CD14-positive monocyte (primary cell): ENCODE measurements at regions not wholly inside any gene's neighbourhood (a gene's known extent, or its start where the extent isn't known, plus 50 kb on each side); places are given as distances from the start of the nearest gene placed in this dataset.

Experiments used
- DNase-seq, 3 donors: peaks; one replicate each; pipeline ENCODE4 v3.0.0-alpha.2; 2011 to 2022
- H2AFZ ChIP-seq: 2 replicates; pipeline ENCODE4 v1.6.0; 2012; ENCODE audit warnings: mild to moderate bottlenecking, low read depth, low read length, inconsistent platforms; ENCODE audit not compliant: insufficient read depth, poor library complexity, severe bottlenecking
- H3K27ac ChIP-seq, 2 donors: 1 replicate in 1 of 2; 2 replicates in 1 of 2; pipeline ENCODE4 v1.5.1; 2012 to 2013; ENCODE audit warnings: low read length in 2 of 2, control low read depth in 1 of 2, inconsistent platforms in 1 of 2, low read depth in 1 of 2, mild to moderate bottlenecking in 1 of 2
- H3K27me3 ChIP-seq, 2 donors: one replicate each; pipeline versions ENCODE4 v1.6.0 to v1.6.1; 2011 to 2013; ENCODE audit warnings: low read length in 2 of 2; ENCODE audit not compliant: control insufficient read depth in 2 of 2, insufficient read depth in 2 of 2
- H3K36me3 ChIP-seq, 2 donors: replicated peaks in 1 of 2; 1 replicate in 1 of 2; 2 replicates in 1 of 2; pipeline versions ENCODE4 v1.5.1 to v1.6.1; 2012 to 2013; ENCODE audit warnings: low read length in 2 of 2, control low read depth in 1 of 2, inconsistent platforms in 1 of 2, mild to moderate bottlenecking in 1 of 2; ENCODE audit not compliant: insufficient read depth in 2 of 2, control insufficient read depth in 1 of 2
- H3K4me1 ChIP-seq, 2 donors: 1 replicate in 1 of 2; 2 replicates in 1 of 2; pipeline versions ENCODE4 v1.5.1 to v1.6.1; 2012 to 2013; ENCODE audit warnings: low read length in 2 of 2, control low read depth in 1 of 2, inconsistent platforms in 1 of 2, mild to moderate bottlenecking in 1 of 2, moderate library complexity in 1 of 2; ENCODE audit not compliant: insufficient read depth in 2 of 2, control insufficient read depth in 1 of 2
- H3K4me2 ChIP-seq: replicated peaks from 2 replicates; pipeline ENCODE3; 2012; ENCODE audit warnings: low read length, moderate library complexity, mild to moderate bottlenecking; ENCODE audit not compliant: poor library complexity, severe bottlenecking; ENCODE audit errors: extremely low read depth
- H3K4me3 ChIP-seq, 3 experiments: fragments of 200-600 bp in 1 of 3; sonication (generic) in 1 of 3; replicated peaks in 1 of 3; 1 replicate in 2 of 3; 2 replicates in 1 of 3; pipeline ENCODE4 v1.5.1; 2011 to 2013; ENCODE audit warnings: low read length in 3 of 3, mild to moderate bottlenecking in 3 of 3, control low read depth in 2 of 3, low read depth in 2 of 3, inconsistent platforms in 1 of 3, moderate library complexity in 1 of 3
- H3K79me2 ChIP-seq: 2 replicates; pipeline ENCODE4 v1.6.0; 2012; ENCODE audit warnings: mild to moderate bottlenecking, control low read depth, inconsistent platforms, low read length, moderate library complexity; ENCODE audit not compliant: insufficient read depth
- H3K9ac ChIP-seq: 2 replicates; pipeline ENCODE4 v1.6.0; 2017; ENCODE audit warnings: low read length, mild to moderate bottlenecking; ENCODE audit not compliant: insufficient read depth, poor library complexity, severe bottlenecking
- H3K9me3 ChIP-seq, 2 donors: replicated peaks in 1 of 2; 1 replicate in 1 of 2; 2 replicates in 1 of 2; pipeline versions ENCODE4 v1.5.1 to v1.6.1; 2012 to 2013; ENCODE audit warnings: low read length in 2 of 2, control low read depth in 1 of 2; ENCODE audit not compliant: control insufficient read depth in 1 of 2, insufficient read depth in 1 of 2
- H4K20me1 ChIP-seq: 2 replicates; pipeline ENCODE4 v1.6.0; 2012; ENCODE audit warnings: mild to moderate bottlenecking, low read length, control low read depth, moderate library complexity; ENCODE audit not compliant: insufficient read depth
- H3K27ac Mint-ChIP-seq, 7 donors: one replicate each; pipeline ENCODE4 v1.8.0; 2020; ENCODE audit warnings: mild to moderate bottlenecking in 7 of 7, mixed read lengths in 7 of 7, moderate library complexity in 6 of 7, inconsistent platforms in 2 of 7
- H3K27me3 Mint-ChIP-seq, 3 donors: one replicate each; pipeline ENCODE4 v1.8.0; 2021 to 2022; ENCODE audit warnings: low read depth in 3 of 3, mild to moderate bottlenecking in 3 of 3, mixed read lengths in 3 of 3, moderate library complexity in 3 of 3, inconsistent platforms in 1 of 3
- H3K36me3 Mint-ChIP-seq, 2 donors: one replicate each; pipeline ENCODE4 v1.8.0; 2020; ENCODE audit warnings: mixed read lengths in 2 of 2, inconsistent platforms in 1 of 2, mild to moderate bottlenecking in 1 of 2
- H3K4me1 Mint-ChIP-seq: one replicate; pipeline ENCODE4 v1.8.0; 2020; ENCODE audit warnings: mild to moderate bottlenecking, mixed read lengths
- H3K4me3 Mint-ChIP-seq, 2 donors: one replicate each; pipeline ENCODE4 v1.8.0; 2020; ENCODE audit warnings: mild to moderate bottlenecking in 2 of 2, mixed read lengths in 2 of 2, moderate library complexity in 1 of 2
- H3K9me3 Mint-ChIP-seq, 7 donors: one replicate each; pipeline ENCODE4 v1.8.0; 2020 to 2022; ENCODE audit warnings: mixed read lengths in 7 of 7, mild to moderate bottlenecking in 6 of 7, moderate library complexity in 6 of 7, inconsistent platforms in 2 of 7
- WGBS: methylation state at CpG from one replicate; pipeline ENCODE4 v1.1.5; 2013; ENCODE audit warnings: missing lambda C conversion rate; ENCODE audit not compliant: insufficient coverage; 5-methylcytosine and 5-hydroxymethylcytosine counted together
- intact Hi-C, 2 donors: fragments of 100-400 bp; cut with micrococcal nuclease; formaldehyde crosslinking; loops; one replicate each; pipeline versions ENCODE4 v1.15.0 to v1.15.1; 2023
- TF ChIP-seq, protein P1 (sequence below): fragments of 200-600 bp; IDR thresholded peaks from one replicate; pipeline ENCODE4 v1.8.0; 2022; ENCODE audit warnings: antibody characterized with exemption, mild to moderate bottlenecking

DNA sequence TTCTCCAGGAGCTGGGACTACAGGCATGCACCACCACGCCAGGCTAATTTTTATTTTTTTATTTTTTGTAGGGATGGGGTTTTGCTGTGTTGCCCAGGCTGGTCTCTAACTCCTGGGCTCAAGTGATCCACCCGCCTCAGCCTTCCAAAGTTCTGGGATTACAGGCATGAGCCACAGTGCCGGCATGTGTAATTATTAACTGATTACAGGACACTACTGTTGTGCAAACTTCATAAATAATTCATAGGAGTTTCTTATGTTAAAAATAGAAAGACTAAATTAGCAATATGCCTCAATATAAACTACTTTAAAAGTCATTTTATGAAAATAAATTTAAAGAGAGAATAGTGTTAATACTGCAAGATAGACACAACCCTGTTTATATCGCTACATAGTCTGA, 221.9 kb downstream of the SNCA start:
- H3K27me3 ChIP-seq = no peaks in the 10 kb centered on the region
- peaks cover 0 to 1% (median 0%) of the 10 kb centered on the region in 3 donors for H3K27me3 Mint-ChIP-seq
- no peak overlapping the region for H2AFZ ChIP-seq
- H3K27ac Mint-ChIP-seq = no peak overlapping the region
- no peak overlapping the region for H3K4me2 ChIP-seq
- WGBS = no CpG with 5 or more reads among the region's 4 CpGs
- no peak overlapping the region for H3K4me3 ChIP-seq
- H3K79me2 ChIP-seq = no peaks in the 10 kb centered on the region
- H3K9me3 ChIP-seq = peaks cover 0 to 2% of the 10 kb centered on the region in 2 donors
- H3K4me1 Mint-ChIP-seq = no peaks in the 10 kb centered on the region
- H3K9me3 Mint-ChIP-seq = peaks cover 0 to 9% (median 5%) of the 10 kb centered on the region in 7 donors
- no peaks in the 10 kb centered on the region for H3K36me3 ChIP-seq
- H3K4me1 ChIP-seq = no peaks in the 10 kb centered on the region
- H3K9ac ChIP-seq = no peak overlapping the region
- intact Hi-C loops = no loop called here
- H4K20me1 ChIP-seq = no peaks in the 10 kb centered on the region
- no peaks in the 10 kb centered on the region for H3K36me3 Mint-ChIP-seq
- no peak overlapping the region for H3K27ac ChIP-seq
- DNase-seq = no peak
- TF ChIP-seq, protein P1, sequence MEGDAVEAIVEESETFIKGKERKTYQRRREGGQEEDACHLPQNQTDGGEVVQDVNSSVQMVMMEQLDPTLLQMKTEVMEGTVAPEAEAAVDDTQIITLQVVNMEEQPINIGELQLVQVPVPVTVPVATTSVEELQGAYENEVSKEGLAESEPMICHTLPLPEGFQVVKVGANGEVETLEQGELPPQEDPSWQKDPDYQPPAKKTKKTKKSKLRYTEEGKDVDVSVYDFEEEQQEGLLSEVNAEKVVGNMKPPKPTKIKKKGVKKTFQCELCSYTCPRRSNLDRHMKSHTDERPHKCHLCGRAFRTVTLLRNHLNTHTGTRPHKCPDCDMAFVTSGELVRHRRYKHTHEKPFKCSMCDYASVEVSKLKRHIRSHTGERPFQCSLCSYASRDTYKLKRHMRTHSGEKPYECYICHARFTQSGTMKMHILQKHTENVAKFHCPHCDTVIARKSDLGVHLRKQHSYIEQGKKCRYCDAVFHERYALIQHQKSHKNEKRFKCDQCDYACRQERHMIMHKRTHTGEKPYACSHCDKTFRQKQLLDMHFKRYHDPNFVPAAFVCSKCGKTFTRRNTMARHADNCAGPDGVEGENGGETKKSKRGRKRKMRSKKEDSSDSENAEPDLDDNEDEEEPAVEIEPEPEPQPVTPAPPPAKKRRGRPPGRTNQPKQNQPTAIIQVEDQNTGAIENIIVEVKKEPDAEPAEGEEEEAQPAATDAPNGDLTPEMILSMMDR = no peak
- no peak overlapping the region for H3K4me3 Mint-ChIP-seq

DNA sequence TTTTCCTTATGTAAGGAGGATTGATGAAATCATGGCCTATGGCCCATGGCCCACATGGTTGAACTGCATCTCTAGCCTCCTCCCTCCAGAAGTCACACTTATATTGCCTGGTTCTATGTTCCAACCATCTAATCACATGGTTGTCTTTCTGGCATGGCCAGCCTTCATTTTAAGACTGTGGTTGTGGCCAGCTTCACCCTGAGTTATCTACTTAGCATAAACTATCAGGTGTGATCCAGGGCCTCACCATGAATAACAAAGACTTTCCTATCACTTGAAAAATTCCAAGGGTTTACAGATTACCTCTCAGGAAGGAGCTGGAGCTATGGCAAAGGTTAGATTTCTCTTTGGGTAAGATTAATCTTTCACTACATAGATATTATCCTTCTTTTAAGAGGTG, 222.8 kb downstream of the SNCA start:
- Mint-ChIP-seq H3K9me3 (peaks cover 3 to 14% (median 9%) of the 10 kb centered on the region in 7 donors), H3K4me1 (no peaks in the 10 kb centered on the region), H3K4me3 (no peak overlapping the region), H3K36me3 (no peaks in the 10 kb centered on the region), H3K27ac (no peak overlapping the region), H3K27me3 (peaks cover 0 to 1% (median 0%) of the 10 kb centered on the region in 3 donors)
- DNase-seq = no peak
- H3K36me3 ChIP-seq = no peaks in the 10 kb centered on the region
- H3K27ac ChIP-seq = no peak overlapping the region
- no peaks in the 10 kb centered on the region for H4K20me1 ChIP-seq
- no peak overlapping the region for H3K4me3 ChIP-seq
- H3K79me2 ChIP-seq = no peaks in the 10 kb centered on the region
- no peaks in the 10 kb centered on the region for H3K27me3 ChIP-seq
- H3K4me2 ChIP-seq = no peak overlapping the region
- H3K9ac ChIP-seq = no peak overlapping the region
- no peak overlapping the region for H2AFZ ChIP-seq
- intact Hi-C loops = no loop called here
- H3K4me1 ChIP-seq = no peaks in the 10 kb centered on the region
- TF ChIP-seq, protein P1 = no peak
- peaks cover 0 to 6% of the 10 kb centered on the region in 2 donors for H3K9me3 ChIP-seq
